ENCODE measurements at regions not wholly inside any gene's neighbourhood (a gene's known extent, or its start where the extent isn't known, plus 50 kb on each side); places are given as distances from the start of the nearest gene placed in this dataset.

- no peak overlapping the region for H2AFZ ChIP-seq (ENCODE audit: low read depth, low read length)
- no peaks in the 10 kb centered on the region for H3F3A ChIP-seq (ENCODE audit: insufficient read depth, low read length, poor library complexity, severe bottlenecking)
- TF ChIP-seq RAD21 (conservative IDR thresholded peaks at IDR 0.05) = no peak
- TF ChIP-seq EZH2 (IDR thresholded peaks at IDR 0.05; ENCODE audit: borderline replicate concordance, insufficient read depth, low read length, poor library complexity, severe bottlenecking) = no peak
- TF ChIP-seq MXI1 (conservative IDR thresholded peaks at IDR 0.05; ENCODE audit: poor library complexity, severe bottlenecking) = no peak
- no peak for TF ChIP-seq SMC3 (conservative IDR thresholded peaks at IDR 0.05; ENCODE audit: poor library complexity)
- TF ChIP-seq POLR2AphosphoS5 (IDR thresholded peaks at IDR 0.05) = no peak
- TF ChIP-seq TAF1 (IDR thresholded peaks at IDR 0.05; ENCODE audit: low read depth) = no peak
- TF ChIP-seq CTCF (IDR thresholded peaks at IDR 0.05; ENCODE audit: poor library complexity, severe bottlenecking) = no peak
- TF ChIP-seq EP300 (conservative IDR thresholded peaks at IDR 0.05; ENCODE audit: poor library complexity, severe bottlenecking) = no peak
- no peak for TF ChIP-seq REST (IDR thresholded peaks at IDR 0.05; ENCODE audit: borderline replicate concordance)
- H3K9me3 ChIP-seq (ENCODE audit: low read length) = no peaks in the 10 kb centered on the region
- no peak overlapping the region for H3K27ac ChIP-seq (ENCODE audit: low read length)
- no peaks in the 10 kb centered on the region for H3K36me3 ChIP-seq (ENCODE audit: insufficient read depth, low read length)
- H4K20me1 ChIP-seq (ENCODE audit: insufficient read depth) = no peaks in the 10 kb centered on the region
- H3K27me3 ChIP-seq (ENCODE audit: insufficient read depth, low read depth, low read length) = no peaks in the 10 kb centered on the region
- no peaks in the 10 kb centered on the region for H3K9me2 ChIP-seq (ENCODE audit: insufficient read depth, low read length)
- no peak overlapping the region for H3K4me2 ChIP-seq (ENCODE audit: low read length)
- H3K9ac ChIP-seq (ENCODE audit: low read length) = no peak overlapping the region
- H3K4me3 ChIP-seq (ENCODE audit: low read length) = no peak overlapping the region
- H3K79me2 ChIP-seq (replicated peaks; ENCODE audit: insufficient read depth, low read length) = no peaks in the 10 kb centered on the region
These were observed 181.8 kb downstream of the RAD51AP2 start for GRCh38 chr2:17336458-17336857.

GRCh38 chr2:17334300-17334699 is 183.9 kb downstream of the RAD51AP2 start:
- H3K9ac ChIP-seq (ENCODE audit: low read length) = no peak overlapping the region
- TF ChIP-seq TAF1 (IDR thresholded peaks at IDR 0.05; ENCODE audit: low read depth) (no peak), REST (IDR thresholded peaks at IDR 0.05; ENCODE audit: borderline replicate concordance) (no peak), EP300 (conservative IDR thresholded peaks at IDR 0.05; ENCODE audit: poor library complexity, severe bottlenecking) (no peak), RAD21 (conservative IDR thresholded peaks at IDR 0.05) (no peak)
- H3K27ac ChIP-seq (ENCODE audit: low read length) = no peak overlapping the region
- no peaks in the 10 kb centered on the region for H4K20me1 ChIP-seq (ENCODE audit: insufficient read depth)
- no peaks in the 10 kb centered on the region for H3K9me3 ChIP-seq (ENCODE audit: low read length)
- H3F3A ChIP-seq (ENCODE audit: insufficient read depth, low read length, poor library complexity, severe bottlenecking) = no peaks in the 10 kb centered on the region
- no peak overlapping the region for H2AFZ ChIP-seq (ENCODE audit: low read depth, low read length)
- H3K79me2 ChIP-seq (replicated peaks; ENCODE audit: insufficient read depth, low read length) = no peaks in the 10 kb centered on the region
- no peak overlapping the region for H3K4me3 ChIP-seq (ENCODE audit: low read length)
- H3K4me2 ChIP-seq (ENCODE audit: low read length) = no peak overlapping the region
- no peaks in the 10 kb centered on the region for H3K27me3 ChIP-seq (ENCODE audit: insufficient read depth, low read depth, low read length)
- H3K9me2 ChIP-seq (ENCODE audit: insufficient read depth, low read length) = no peaks in the 10 kb centered on the region
- no peaks in the 10 kb centered on the region for H3K36me3 ChIP-seq (ENCODE audit: insufficient read depth, low read length)

All from neural cell (in vitro differentiated cells).